ENCODE measurements at regions not wholly inside any gene's neighbourhood (a gene's known extent, or its start where the extent isn't known, plus 50 kb on each side); places are given as distances from the start of the nearest gene placed in this dataset.
A peak's percentile ranks its signal among the peaks of the same experiment; 100 is the strongest.

DNA sequence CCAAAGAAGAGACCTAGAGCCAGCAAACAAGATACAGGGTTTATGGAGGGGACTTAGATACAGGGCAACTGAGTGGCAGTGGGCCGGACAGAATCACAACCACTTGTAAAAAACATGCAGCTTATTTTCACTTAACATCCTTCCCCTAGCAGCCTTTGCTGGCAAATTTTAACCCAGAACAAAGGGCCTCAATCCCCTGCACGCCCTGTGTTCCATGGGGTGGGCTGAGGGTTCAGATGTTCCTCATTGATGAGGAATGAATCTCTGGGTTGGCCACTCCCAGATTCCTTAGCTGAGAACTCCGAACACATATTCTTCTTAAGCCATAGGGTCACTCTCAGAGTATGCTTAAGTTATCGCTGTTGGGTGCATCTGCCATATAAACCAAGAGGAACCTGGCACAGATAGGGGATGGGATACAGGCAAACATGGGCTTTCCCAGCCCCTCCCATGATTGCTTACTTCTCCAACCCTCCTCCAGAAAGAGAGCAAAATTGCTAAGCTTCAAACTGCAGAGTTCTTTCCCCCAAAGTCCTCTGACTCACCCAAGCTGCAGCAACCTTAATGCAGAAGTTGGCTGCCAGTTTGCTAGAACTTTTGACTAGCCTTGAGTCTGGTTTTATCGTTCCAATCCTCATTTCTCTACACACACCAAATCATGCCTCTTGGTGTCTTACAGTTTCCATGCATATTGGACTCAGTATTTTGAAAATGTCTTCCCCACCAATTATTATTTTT lies 146.9 kb downstream of the CD47 start:
- Mint-ChIP-seq H3K27me3 (ENCODE audit: low read depth in 3 of 3) (peaks cover 0 to 2% (median 1%) of the 10 kb centered on the region in 3 donors), H3K27ac (peak overlapping the region in 2 of 6 donors; percentile 51 to 72), H3K36me3 (no peaks in the 10 kb centered on the region), H3K4me1 (peaks cover 10 to 29% of the 10 kb centered on the region in 2 donors), H3K9me3 (no peaks in the 10 kb centered on the region), H3K4me3 (peak overlapping the region in 1 of 5 donors; percentile 79)
- DNase-seq, result no peak

DNA sequence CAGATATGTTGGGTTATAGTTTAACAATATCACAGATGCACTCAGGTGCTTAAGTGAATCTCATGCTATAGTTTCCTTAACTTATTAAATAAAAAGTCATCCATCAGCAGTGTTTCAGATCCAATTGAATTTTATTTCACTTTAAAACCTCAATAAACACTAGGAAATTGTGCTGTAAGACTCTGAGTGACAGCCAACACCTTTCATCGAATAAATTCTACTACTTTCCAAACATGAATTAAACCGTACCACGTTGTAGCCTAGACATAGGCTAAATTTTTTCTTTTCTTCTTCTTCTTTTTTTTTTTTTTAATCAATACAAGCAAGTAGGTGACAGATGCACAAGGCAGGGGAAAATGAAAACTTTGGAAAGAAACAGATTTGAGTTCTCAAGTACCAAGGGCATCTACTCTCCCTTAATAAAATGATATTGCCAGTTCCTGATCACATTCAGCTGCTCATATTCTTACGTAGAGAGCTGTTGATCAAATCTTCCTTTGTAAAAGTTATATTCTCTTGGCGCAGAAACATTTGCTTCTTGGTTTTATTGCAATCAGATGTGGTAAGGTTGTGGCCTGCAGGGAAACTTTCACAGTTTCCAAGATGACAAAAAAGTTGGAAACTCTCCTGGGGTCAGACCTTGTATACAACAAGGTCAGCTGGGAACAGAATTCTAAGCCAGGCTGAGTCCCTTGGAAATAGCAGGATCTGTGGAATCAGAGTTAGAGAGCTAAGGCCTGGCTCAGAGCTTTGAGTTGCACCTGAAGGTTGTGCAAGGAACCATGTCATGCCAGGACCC lies 147.7 kb downstream of the CD47 start:
- Mint-ChIP-seq H3K9me3 (no peaks in the 10 kb centered on the region), H3K4me1 (peaks cover 10 to 31% of the 10 kb centered on the region in 2 donors), H3K36me3 (no peaks in the 10 kb centered on the region), H3K4me3 (peak overlapping the region in 1 of 5 donors; percentile 79), H3K27me3 (ENCODE audit: low read depth in 3 of 3) (peaks cover 0 to 2% (median 1%) of the 10 kb centered on the region in 3 donors), H3K27ac (peak overlapping the region in 3 of 6 donors; percentile 51 to 86 (median 66))
- DNase-seq, result no peak

DNA sequence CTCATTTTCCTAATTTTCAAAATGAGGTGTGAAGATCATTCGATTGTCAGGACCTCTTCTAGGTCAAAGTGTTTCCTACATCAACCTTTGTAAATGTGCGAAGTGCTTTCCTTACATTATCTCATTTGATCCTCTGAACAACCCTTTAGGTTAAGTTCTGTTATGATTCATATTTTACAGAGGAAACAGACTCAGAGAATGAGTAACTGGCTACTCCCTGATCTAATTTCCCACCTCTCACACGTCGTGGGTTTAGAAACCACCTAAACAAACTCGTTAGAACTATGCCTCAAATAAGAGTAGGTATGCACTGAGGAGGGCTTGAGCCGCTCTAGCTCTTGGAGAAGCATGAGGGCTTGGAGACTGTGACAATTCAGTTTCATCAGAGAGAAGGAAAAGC lies 148.6 kb downstream of the CD47 start:
- peaks cover 12 to 35% of the 10 kb centered on the region in 2 donors for H3K4me1 Mint-ChIP-seq
- no peaks in the 10 kb centered on the region for H3K36me3 Mint-ChIP-seq
- H3K27ac Mint-ChIP-seq, result peak overlapping the region; percentile 20 to 89 (median 74)
- DNase-seq, result peak; percentile 20 to 47 (median 36)
- no peaks in the 10 kb centered on the region for H3K9me3 Mint-ChIP-seq
- H3K27me3 Mint-ChIP-seq (ENCODE audit: low read depth in 3 of 3), result peaks cover 0 to 2% (median 2%) of the 10 kb centered on the region in 3 donors
- peak overlapping the region in 4 of 5 donors; percentile 56 to 79 (median 62) for H3K4me3 Mint-ChIP-seq

DNA sequence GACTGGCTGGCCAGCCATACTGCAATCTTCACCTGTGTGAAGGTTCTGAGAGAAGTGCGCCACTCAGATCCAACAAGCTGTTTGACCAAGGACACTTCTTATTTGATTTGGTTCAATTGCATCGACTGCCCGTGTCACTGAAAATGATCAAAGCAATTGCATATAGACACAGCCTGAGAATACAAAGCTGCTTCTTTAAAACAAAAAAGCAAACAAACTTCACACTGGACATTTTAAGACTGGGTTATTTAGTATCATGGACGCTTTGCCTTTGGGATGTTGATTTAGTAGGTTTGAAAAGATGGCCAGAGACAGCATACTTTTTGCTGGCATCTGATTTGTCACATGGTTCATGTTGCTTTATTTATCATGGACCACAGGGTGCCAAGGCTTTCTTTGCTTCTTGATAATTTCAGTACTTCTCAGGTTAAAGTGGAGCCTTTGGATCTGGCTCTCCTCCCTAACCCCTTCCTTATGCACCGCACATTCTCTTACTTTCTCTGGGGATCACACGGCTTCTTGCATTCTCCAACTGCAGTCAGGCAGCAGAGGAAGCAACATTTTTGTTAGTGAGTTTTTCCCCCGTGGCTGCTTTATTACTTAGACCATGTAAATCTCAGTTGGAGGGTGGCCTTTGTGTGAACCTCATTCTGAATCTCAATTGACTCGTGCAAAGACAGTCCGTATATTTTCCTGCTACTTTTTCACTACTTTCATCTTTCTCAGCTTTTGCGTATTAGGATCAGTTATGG lies 151.0 kb downstream of the CD47 start:
- H3K27ac Mint-ChIP-seq, result peak overlapping the region in 1 of 6 donors; percentile 36
- H3K27me3 Mint-ChIP-seq (ENCODE audit: low read depth in 3 of 3), result peaks cover 0 to 2% (median 2%) of the 10 kb centered on the region in 3 donors
- no peak for DNase-seq
- peaks cover 12 to 35% of the 10 kb centered on the region in 2 donors for H3K4me1 Mint-ChIP-seq
- no peak overlapping the region for H3K4me3 Mint-ChIP-seq
- H3K9me3 Mint-ChIP-seq, result no peaks in the 10 kb centered on the region
- no peaks in the 10 kb centered on the region for H3K36me3 Mint-ChIP-seq

DNA sequence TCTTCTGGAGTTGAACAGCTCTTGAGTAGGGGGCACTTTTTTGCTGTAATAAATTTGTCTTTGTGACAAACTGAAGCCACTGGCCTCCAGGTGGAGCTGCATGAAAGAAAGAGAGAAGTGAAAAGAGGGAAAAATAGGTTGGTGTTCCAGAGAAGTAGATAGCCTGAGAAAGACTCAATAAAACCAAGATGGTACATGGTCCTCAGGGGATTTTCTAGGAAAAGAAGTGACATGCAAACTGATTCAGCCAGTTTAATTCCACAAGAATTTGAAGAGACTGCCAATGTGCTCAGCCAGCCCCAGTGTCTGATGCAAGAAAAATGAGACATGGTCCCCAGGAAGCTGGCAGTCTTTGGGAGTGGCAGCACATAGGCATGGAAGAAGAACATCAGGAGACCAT lies 152.7 kb downstream of the CD47 start:
- H3K4me3 Mint-ChIP-seq, result no peak overlapping the region
- DNase-seq, result peak in 2 of 3 donors; percentile 7 to 16

DNA sequence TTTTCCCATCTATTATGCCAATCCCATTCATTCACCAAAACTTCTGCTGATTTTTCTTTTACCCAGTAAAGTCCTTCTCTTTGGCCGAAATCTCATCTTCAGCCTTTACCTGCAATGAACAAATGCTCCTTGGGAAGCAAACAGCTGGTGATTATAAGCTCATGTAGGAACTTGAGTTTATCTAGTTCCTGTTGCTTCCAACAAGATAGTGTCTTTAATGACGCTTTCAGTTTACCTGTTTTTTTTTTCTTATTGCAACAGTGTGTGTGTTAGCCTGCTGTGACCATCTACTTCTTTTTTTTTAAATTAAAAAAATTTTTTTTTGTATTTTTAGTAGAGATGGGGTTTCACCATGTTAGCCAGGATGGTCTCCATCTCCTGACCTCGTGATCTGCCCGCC lies 156.0 kb downstream of the CD47 start:
- no peak for DNase-seq
- Mint-ChIP-seq H3K27ac (no peak overlapping the region), H3K36me3 (peaks cover 0 to 6% (median 3%) of the 10 kb centered on the region in 3 donors), H3K9me3 (peaks cover 0 to 6% (median 3%) of the 10 kb centered on the region in 6 donors), H3K27me3 (ENCODE audit: low read depth in 3 of 3) (peaks cover 0 to 8% (median 0%) of the 10 kb centered on the region in 3 donors), H3K4me3 (no peak overlapping the region), H3K4me1 (peaks cover 2 to 7% of the 10 kb centered on the region in 2 donors)

More for the DNA sequence above, 152.7 kb downstream of the CD47 start:
- Mint-ChIP-seq H3K27ac (no peak overlapping the region), H3K36me3 (peaks cover 0 to 6% (median 3%) of the 10 kb centered on the region in 3 donors), H3K4me1 (peaks cover 12 to 25% of the 10 kb centered on the region in 2 donors), H3K27me3 (ENCODE audit: low read depth in 3 of 3) (peaks cover 0 to 8% (median 2%) of the 10 kb centered on the region in 3 donors), H3K9me3 (peaks cover 0 to 6% (median 3%) of the 10 kb centered on the region in 6 donors)

DNA sequence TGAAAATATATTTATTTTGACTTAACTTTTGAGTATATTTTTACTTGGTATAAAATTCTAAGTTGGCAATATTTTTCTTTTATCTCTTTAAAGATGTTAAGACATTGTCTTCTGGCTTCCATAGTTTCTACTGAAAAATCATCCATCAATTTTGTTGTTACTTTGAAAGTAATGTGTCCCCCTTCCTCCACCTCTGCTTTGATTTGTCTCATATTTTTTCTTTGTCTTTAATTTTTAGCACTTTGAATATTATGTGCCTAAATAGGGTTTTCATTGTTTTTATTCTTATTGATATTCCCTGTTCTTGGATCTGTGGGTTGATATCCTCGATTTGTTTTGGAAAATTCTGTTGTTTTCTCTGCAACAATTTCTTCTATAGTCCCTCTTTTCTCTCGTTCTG lies 157.4 kb downstream of the CD47 start:
- Mint-ChIP-seq H3K36me3 (peaks cover 0 to 6% (median 3%) of the 10 kb centered on the region in 3 donors), H3K27me3 (ENCODE audit: low read depth in 3 of 3) (peaks cover 0 to 8% (median 0%) of the 10 kb centered on the region in 3 donors), H3K27ac (no peak overlapping the region), H3K9me3 (peaks cover 0 to 6% (median 3%) of the 10 kb centered on the region in 6 donors), H3K4me3 (no peak overlapping the region), H3K4me1 (peaks cover 2 to 7% of the 10 kb centered on the region in 2 donors)
- DNase-seq, result no peak

DNA sequence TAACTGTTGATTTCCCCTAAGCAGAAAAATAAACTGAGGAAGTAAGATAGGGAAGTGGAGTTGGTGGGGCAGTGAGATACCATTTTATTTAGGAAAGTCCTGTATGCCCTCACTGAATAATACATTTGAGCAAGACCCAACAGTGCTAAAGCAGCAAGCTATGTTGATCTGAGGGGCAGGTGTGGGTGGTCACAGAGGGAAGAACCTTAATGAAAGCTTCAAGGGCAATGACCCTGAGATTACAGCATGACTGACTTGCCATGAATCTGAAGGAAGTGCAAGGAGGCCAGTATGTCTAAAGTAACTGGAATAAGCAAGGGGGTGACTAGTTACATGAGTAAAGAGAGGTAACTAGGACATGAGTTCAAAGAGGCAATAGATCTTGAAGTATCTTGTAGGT lies 159.5 kb downstream of the CD47 start:
- Mint-ChIP-seq H3K36me3 (peaks cover 0 to 6% (median 3%) of the 10 kb centered on the region in 3 donors), H3K4me1 (peaks cover 15 to 18% of the 10 kb centered on the region in 2 donors), H3K9me3 (peaks cover 0 to 6% (median 3%) of the 10 kb centered on the region in 6 donors), H3K27me3 (ENCODE audit: low read depth in 3 of 3) (peaks cover 0 to 9% (median 4%) of the 10 kb centered on the region in 3 donors), H3K4me3 (no peak overlapping the region), H3K27ac (no peak overlapping the region)
- DNase-seq, result no peak

DNA sequence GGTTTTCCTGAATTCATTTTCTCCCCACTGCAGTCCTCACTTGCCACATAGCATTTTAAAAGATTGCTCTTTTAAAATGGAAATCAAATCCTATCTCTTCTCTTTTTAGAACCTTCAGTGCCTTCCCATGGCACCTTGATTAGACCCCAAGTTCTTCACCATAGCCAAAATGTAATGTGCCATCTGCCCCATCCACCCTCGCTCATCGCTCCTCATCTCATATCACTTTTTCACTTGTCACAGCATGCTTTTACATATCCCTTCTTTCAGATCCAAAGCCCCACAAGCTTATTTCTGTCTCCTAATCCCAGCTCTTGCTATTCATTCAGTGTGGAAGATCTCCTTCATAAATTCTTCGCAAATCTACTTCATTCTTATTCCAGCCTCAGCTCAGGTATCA lies 161.7 kb downstream of the CD47 start:
- peaks cover 0 to 6% (median 0%) of the 10 kb centered on the region in 3 donors for H3K36me3 Mint-ChIP-seq
- peaks cover 15 to 18% of the 10 kb centered on the region in 2 donors for H3K4me1 Mint-ChIP-seq
- H3K27me3 Mint-ChIP-seq (ENCODE audit: low read depth in 3 of 3), result peaks cover 3 to 6% (median 3%) of the 10 kb centered on the region in 3 donors
- no peak for DNase-seq
- H3K4me3 Mint-ChIP-seq, result no peak overlapping the region
- peaks cover 0 to 6% (median 3%) of the 10 kb centered on the region in 6 donors for H3K9me3 Mint-ChIP-seq
- H3K27ac Mint-ChIP-seq, result no peak overlapping the region

DNA sequence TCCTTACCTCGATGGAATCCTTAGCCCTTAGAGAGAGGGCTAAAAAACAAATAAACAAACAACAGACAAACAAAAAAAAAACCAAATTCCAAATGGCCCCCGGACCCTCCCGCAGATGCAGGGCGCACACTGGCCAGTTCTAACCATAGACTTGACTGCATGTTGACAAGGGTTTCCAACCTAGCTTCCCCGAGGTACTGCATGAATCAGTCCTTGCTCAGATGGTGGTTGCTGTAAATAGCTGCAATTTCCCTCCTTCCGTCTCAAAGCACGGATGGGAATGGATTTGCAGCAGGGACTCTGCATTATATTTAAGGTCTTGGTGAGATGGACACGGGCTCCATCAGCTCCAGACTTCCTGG lies 162.8 kb downstream of the CD47 start:
- no peak for DNase-seq
- Mint-ChIP-seq H3K4me1 (peaks cover 15 to 18% of the 10 kb centered on the region in 2 donors), H3K4me3 (peak overlapping the region; percentile 83 to 90 (median 89)), H3K36me3 (no peaks in the 10 kb centered on the region), H3K27ac (peak overlapping the region in 1 of 6 donors; percentile 15), H3K27me3 (ENCODE audit: low read depth in 3 of 3) (peaks cover 3 to 6% (median 3%) of the 10 kb centered on the region in 3 donors), H3K9me3 (no peaks in the 10 kb centered on the region)

DNA sequence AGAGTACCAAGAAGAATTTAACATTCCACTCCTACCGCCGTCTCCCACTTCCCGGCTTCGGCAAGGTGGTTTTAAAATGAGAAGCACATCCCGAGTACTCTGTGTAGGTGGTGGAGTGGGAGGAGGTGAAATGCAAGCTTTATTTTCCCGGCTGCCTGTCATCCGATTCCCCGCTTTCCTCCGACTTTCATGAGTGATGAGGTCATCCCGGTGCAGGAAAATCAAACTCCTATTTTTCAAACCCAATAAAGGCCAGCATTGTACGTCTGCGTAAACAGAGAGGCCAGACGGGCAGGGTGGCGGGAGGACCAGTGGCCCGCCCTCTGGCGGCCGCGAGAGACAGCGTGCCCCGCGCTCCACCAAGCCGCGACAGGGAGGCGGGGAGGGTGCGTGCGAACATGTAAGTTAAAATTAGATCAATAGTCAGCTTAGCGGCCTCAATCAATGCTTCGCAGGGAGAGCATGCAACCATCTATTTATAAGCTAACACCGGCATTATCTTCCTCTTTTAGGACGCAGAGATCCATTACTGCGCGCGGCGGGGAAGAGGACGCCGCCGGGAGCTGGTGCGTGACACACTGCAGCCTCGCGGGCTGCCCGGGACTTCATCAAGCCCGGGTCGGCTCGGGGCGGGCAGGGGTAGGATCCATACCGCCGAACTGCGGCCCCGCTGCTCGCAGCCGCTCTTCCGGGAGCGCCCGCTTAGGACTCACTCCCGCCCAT lies 163.3 kb downstream of the CD47 start:
- peak overlapping the region in 1 of 6 donors; percentile 47 for H3K27ac Mint-ChIP-seq
- H3K4me1 Mint-ChIP-seq, result peaks cover 15 to 18% of the 10 kb centered on the region in 2 donors
- no peaks in the 10 kb centered on the region for H3K9me3 Mint-ChIP-seq
- DNase-seq, result peak; percentile 50 to 62 (median 58)
- no peaks in the 10 kb centered on the region for H3K36me3 Mint-ChIP-seq
- H3K27me3 Mint-ChIP-seq (ENCODE audit: low read depth in 3 of 3), result peaks cover 3 to 6% (median 3%) of the 10 kb centered on the region in 3 donors
- H3K4me3 Mint-ChIP-seq, result peak overlapping the region; percentile 83 to 90 (median 89)

DNA sequence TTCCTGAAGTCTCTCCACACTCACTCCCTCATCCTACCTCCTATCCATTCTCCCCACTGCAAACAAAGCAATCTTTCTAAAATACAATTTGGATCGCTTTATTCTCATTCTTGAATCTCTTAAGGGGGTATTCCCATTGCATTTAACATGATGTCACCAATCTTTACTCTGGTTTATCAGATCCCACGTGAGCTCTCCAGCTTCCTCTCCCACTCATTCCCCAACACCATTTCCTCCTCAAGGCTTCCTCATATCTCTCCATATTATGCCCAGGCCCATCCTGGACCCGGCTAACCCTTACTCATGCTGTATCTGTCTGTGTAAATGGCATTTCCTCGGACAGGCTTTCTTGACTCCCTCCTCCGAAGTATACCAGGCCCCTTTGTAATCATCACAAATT lies 165.0 kb downstream of the CD47 start:
- Mint-ChIP-seq H3K4me3 (no peak overlapping the region), H3K36me3 (no peaks in the 10 kb centered on the region), H3K9me3 (no peaks in the 10 kb centered on the region), H3K4me1 (peaks cover 15 to 18% of the 10 kb centered on the region in 2 donors), H3K27me3 (ENCODE audit: low read depth in 3 of 3) (peaks cover 3 to 9% (median 3%) of the 10 kb centered on the region in 3 donors), H3K27ac (no peak overlapping the region)
- DNase-seq, result no peak

DNA sequence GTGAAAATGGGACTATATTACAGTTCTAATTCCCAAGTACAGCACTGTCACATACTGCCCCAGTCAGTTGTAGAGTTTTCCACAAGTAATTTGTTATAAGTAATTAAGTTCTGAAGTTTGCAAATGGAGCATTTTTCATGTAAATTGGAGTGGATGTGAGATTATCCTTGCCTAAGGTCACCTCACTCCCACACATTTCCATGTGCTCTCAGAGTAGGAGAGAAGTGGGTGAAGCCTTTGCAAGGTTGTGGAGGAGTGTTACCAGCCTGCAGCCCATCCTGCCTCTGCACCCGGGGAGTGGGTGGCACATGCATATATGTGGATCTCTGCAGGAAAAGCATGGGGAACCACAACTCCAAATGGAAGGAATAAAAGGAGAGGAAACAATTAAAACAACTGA lies 169.8 kb downstream of the CD47 start:
- peaks cover 4 to 11% (median 8%) of the 10 kb centered on the region in 3 donors for H3K27me3 Mint-ChIP-seq (ENCODE audit: low read depth in 3 of 3)
- no peaks in the 10 kb centered on the region for H3K36me3 Mint-ChIP-seq
- no peaks in the 10 kb centered on the region for H3K4me1 Mint-ChIP-seq
- no peak overlapping the region for H3K4me3 Mint-ChIP-seq
- no peaks in the 10 kb centered on the region for H3K9me3 Mint-ChIP-seq
- no peak for DNase-seq
- H3K27ac Mint-ChIP-seq, result no peak overlapping the region

All from immature natural killer cell (primary cell).